NOMO-1 treated with DMSO at 0.1 percent for 48 hours (cell line): ENCODE measurements at regions not wholly inside any gene's neighbourhood (a gene's known extent, or its start where the extent isn't known, plus 50 kb on each side); places are given as distances from the start of the nearest gene placed in this dataset.

Source experiments
- DNase-seq: peaks from one replicate; lab custom pipeline; 2025; ENCODE audit not compliant: unreplicated experiment; lab: John Stamatoyannopoulos, UW

- no peak for DNase-seq
Observed at GRCh38 chr1:232891656-232892317, 58.6 kb upstream of the NTPCR start.

DNA sequence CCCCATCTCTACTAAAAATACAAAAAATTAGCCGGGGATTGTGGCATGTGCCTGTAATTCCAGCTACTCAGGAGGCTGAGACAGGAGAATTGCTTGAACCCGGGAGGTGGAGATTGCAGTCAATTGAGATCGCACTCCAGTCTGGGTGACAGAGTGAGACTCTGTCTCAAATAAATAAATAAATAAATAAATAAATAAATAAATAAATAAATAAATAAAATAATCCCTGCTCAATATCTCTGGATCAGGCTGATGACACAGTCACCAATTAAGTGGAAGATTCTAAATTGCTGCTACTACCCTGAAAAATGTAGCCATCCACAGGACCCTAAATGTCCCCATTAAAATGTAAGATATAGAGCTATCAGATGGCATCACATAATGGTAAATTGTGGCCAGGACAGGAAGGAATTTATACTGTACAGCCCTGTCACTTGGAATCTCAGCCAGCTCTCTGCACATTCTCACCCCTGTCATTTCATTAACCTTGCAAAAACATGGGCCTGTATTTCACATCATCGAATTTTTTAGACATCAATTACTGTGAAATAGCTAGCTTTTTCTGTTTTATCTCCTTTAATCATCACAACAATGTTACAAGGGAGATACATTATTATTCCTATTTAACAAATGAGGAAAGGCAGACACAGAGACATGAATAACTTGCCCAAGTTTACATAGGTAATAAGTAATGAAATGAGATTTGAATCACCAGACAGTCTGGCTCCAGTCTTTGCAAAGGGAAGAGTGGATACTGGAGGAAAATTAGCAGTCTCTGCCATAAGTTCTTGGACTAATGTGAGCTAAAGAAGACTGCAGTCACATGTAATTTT lies 56.7 kb upstream of the NTPCR start:
- DNase-seq = no peak

- no peak for DNase-seq
Observed at GRCh38 chr1:232894436-232894835, 56.0 kb upstream of the NTPCR start.

- no peak for DNase-seq
Observed at GRCh38 chr1:232897949-232898465, 52.4 kb upstream of the NTPCR start.

GRCh38 chr1:232899268-232899667 lies 51.1 kb upstream of the NTPCR start:
- no peak for DNase-seq

DNA sequence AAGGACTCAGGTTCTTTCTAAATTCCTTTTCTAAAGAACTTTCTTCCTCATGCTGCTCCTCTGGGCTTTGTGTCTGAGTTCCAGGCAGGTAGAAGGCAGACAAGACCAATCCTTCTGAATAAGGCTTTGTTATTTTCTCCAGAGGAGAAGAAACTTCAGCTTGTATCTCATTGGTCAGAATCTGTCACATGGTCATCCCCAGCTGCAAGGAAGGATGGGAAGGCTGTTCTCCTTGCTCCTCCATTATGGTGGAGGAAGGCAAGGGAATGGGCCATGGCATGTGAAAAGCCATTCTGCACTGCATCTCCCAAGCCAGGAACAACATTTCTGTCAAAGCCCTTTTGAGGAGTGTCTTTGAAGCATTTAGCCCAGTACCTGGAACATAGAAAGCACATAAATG lies 50.6 kb upstream of the NTPCR start:
- DNase-seq = no peak
